OCI-LY3 (cell line): ENCODE measurements at regions not wholly inside any gene's neighbourhood (a gene's known extent, or its start where the extent isn't known, plus 50 kb on each side); places are given as distances from the start of the nearest gene placed in this dataset.

ENCODE experiments used
- CTCF ChIP-seq: fragments of 200-600, 300-600 bp; sonication (generic); IDR thresholded peaks from 2 replicates; pipeline ENCODE4 v1.5.1; 2014; ENCODE audit warnings: antibody characterized with exemption, low read length, low read depth
- EZH2phosphoT487 ChIP-seq: fragments of 200-600 bp; shearing (Covaris generic); IDR thresholded peaks from 2 replicates; pipeline ENCODE4 v1.6.1; 2018; ENCODE audit warnings: antibody characterized with exemption, mixed run types, low read depth

DNA sequence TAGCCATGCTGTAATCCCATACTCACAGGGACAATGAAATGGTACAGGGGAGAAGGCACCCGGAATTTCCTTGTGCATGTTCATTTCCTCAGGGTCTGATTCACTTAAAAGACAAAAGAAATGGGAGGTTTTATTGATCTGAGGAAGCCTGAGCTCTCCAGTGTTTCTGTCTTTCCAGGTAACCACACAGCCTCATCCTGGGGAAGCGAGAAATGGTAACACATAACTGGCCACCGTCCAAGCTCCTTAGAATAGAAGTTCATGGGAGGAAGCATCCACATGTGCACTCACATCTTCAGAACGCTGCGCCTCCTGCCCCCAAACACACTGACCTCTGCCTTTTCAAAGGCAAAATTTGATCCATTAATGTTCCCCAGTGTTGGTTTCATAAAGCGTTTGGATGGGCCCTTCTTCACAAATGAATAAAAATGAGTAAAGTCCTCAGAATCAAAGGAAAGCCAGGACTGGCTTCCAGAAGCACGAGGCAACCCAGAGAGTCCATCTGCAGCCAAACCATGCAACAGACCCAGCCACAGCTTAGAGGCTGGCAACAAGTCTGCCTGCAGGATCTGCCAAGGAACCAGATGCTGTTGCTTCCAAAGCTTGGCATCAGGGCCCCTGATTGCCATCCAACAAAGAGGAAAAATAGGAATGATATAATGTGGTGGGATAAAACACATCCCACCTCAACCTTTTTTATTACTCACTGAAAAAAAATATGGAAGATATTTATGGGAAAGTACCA is 120.3 kb downstream of the ZBTB18 start:
- TF ChIP-seq CTCF (no peak), EZH2phosphoT487 (no peak)
